SK-N-SH treated with all-trans-retinoic acid at 6 μM for 48 hours (cell line): ENCODE measurements at regions not wholly inside any gene's neighbourhood (a gene's known extent, or its start where the extent isn't known, plus 50 kb on each side); places are given as distances from the start of the nearest gene placed in this dataset.

ENCODE experiments used
- ATAC-seq: fragments of 200-7000 bp; cut with Tn5 transposase; 3 replicates; pipeline ENCODE4 v1.9.1; 2020; ENCODE audit warnings: mild to moderate bottlenecking, moderate library complexity
- ARNTL ChIP-seq: fragments of 450-650 bp; formaldehyde crosslinking; IDR thresholded peaks from 2 replicates; pipeline ENCODE4 v1.5.0; 2020; ENCODE audit warnings: low read depth, mild to moderate bottlenecking, moderate library complexity, borderline replicate concordance
- BACH2 ChIP-seq: fragments of 250-450 bp; sonication (Bioruptor Pico); IDR thresholded peaks from 2 replicates; pipeline ENCODE4 v1.9.0; 2021; ENCODE audit warnings: mild to moderate bottlenecking, borderline replicate concordance
- CREB5 ChIP-seq: fragments of 250-450 bp; sonication (Bioruptor Pico); IDR thresholded peaks from 2 replicates; pipeline ENCODE4 v1.5.1; 2020; ENCODE audit warnings: low read depth, mild to moderate bottlenecking, moderate library complexity
- CSDC2 ChIP-seq: fragments of 250-450 bp; sonication (Bioruptor Pico); IDR thresholded peaks from 2 replicates; pipeline ENCODE4 v1.5.0; 2020; ENCODE audit warnings: mild to moderate bottlenecking, moderate library complexity
- ESRRG ChIP-seq: fragments of 250-450 bp; sonication (Bioruptor Pico); IDR thresholded peaks from 2 replicates; pipeline ENCODE4 v1.6.1; 2021; ENCODE audit warnings: mild to moderate bottlenecking
- GLIS3 ChIP-seq: fragments of 250-450 bp; sonication (Bioruptor Pico); IDR thresholded peaks from 2 replicates; pipeline ENCODE4 v1.5.0; 2020; ENCODE audit warnings: mild to moderate bottlenecking, moderate library complexity
- ISL1 ChIP-seq: fragments of 250-450 bp; sonication (Bioruptor Pico); IDR thresholded peaks from 2 replicates; pipeline ENCODE4 v2.1.2; 2022; ENCODE audit warnings: mild to moderate bottlenecking, moderate library complexity
- OSR1 ChIP-seq: fragments of 250-450 bp; sonication (Bioruptor Pico); IDR thresholded peaks from 2 replicates; pipeline ENCODE4 v1.8.0; 2022; ENCODE audit warnings: moderate library complexity, mild to moderate bottlenecking, inconsistent platforms
- PATZ1 ChIP-seq: fragments of 250-450 bp; sonication (Bioruptor Pico); IDR thresholded peaks from 2 replicates; pipeline ENCODE4 v1.8.0; 2020; ENCODE audit warnings: mild to moderate bottlenecking, moderate library complexity, borderline replicate concordance
- POU6F1 ChIP-seq: fragments of 250-450 bp; sonication (Bioruptor Pico); IDR thresholded peaks from 2 replicates; pipeline ENCODE4 v1.8.0; 2021; ENCODE audit warnings: low read depth, mild to moderate bottlenecking, moderate library complexity, borderline replicate concordance
- PPARA ChIP-seq: fragments of 250-450 bp; sonication (Bioruptor Pico); IDR thresholded peaks from 2 replicates; pipeline ENCODE4 v1.5.0; 2020; ENCODE audit warnings: mild to moderate bottlenecking, borderline replicate concordance
- SNAI2 ChIP-seq: fragments of 250-450 bp; sonication (Bioruptor Pico); IDR thresholded peaks from 2 replicates; pipeline ENCODE4 v1.5.0; 2020; ENCODE audit warnings: mild to moderate bottlenecking, moderate library complexity
- TOX ChIP-seq: fragments of 250-450 bp; sonication (Bioruptor Pico); IDR thresholded peaks from 2 replicates; pipeline ENCODE4 v1.8.0; 2021; ENCODE audit warnings: mild to moderate bottlenecking, moderate library complexity, borderline replicate concordance
- ZC3H10 ChIP-seq: fragments of 250-450 bp; sonication (Bioruptor Pico); IDR thresholded peaks from 2 replicates; pipeline ENCODE4 v1.5.1; 2021; ENCODE audit warnings: mild to moderate bottlenecking, moderate library complexity
- ZFP3 ChIP-seq: fragments of 250-450 bp; sonication (Bioruptor Pico); IDR thresholded peaks from 2 replicates; pipeline ENCODE4 v1.5.0; 2020; ENCODE audit warnings: mild to moderate bottlenecking, moderate library complexity
- ZFP30 ChIP-seq: fragments of 450-650 bp; formaldehyde crosslinking; IDR thresholded peaks from 2 replicates; pipeline ENCODE4 v1.5.0; 2022; ENCODE audit warnings: mild to moderate bottlenecking, moderate library complexity
- ZNF565 ChIP-seq: fragments of 450-650 bp; formaldehyde crosslinking; conservative IDR thresholded peaks from 2 replicates; pipeline ENCODE4 v1.5.0; 2020; ENCODE audit warnings: low read depth, mild to moderate bottlenecking, moderate library complexity
- ZNF70 ChIP-seq: fragments of 450-650 bp; formaldehyde crosslinking; IDR thresholded peaks from 2 replicates; pipeline ENCODE4 v1.5.0; 2020; ENCODE audit warnings: mild to moderate bottlenecking, moderate library complexity
- ZNF8 ChIP-seq: fragments of 450-650 bp; formaldehyde crosslinking; IDR thresholded peaks from 2 replicates; pipeline ENCODE4 v1.5.0; 2020; ENCODE audit warnings: mild to moderate bottlenecking, moderate library complexity

GRCh38 chr6:148625609-148626008 lies 121.2 kb upstream of the UST start:
- TF ChIP-seq CREB5 = no peak
- no peak for TF ChIP-seq OSR1
- TF ChIP-seq CSDC2 = no peak
- TF ChIP-seq ZNF8 (CRISPR knock-in tag) = no peak
- no peak for TF ChIP-seq ZFP30 (CRISPR knock-in tag)
- no peak for TF ChIP-seq ZC3H10 (CRISPR knock-in tag)
- no peak for TF ChIP-seq POU6F1
- no peak for TF ChIP-seq ZFP3
- no peak for TF ChIP-seq TOX (CRISPR knock-in tag)
- no peak for TF ChIP-seq PATZ1 (CRISPR knock-in tag)
- no peak for TF ChIP-seq BACH2
- ATAC-seq = no peak

- TF ChIP-seq ZNF70 (CRISPR knock-in tag) (no peak), GLIS3 (CRISPR knock-in tag) (no peak), ZNF565 (CRISPR knock-in tag) (no peak), CREB5 (no peak), ZFP30 (CRISPR knock-in tag) (no peak), ZFP3 (no peak), PPARA (no peak), ESRRG (no peak), ARNTL (CRISPR knock-in tag) (no peak), ZC3H10 (CRISPR knock-in tag) (no peak), TOX (CRISPR knock-in tag) (no peak), ZNF8 (CRISPR knock-in tag) (no peak), ISL1 (CRISPR knock-in tag) (no peak), CSDC2 (no peak), BACH2 (no peak)
- ATAC-seq = no peak
These were observed 118.6 kb upstream of the UST start for GRCh38 chr6:148628251-148628650.

- TF ChIP-seq OSR1 (no peak), GLIS3 (CRISPR knock-in tag) (no peak), CREB5 (no peak), PATZ1 (CRISPR knock-in tag) (no peak), ZFP30 (CRISPR knock-in tag) (no peak), ZFP3 (no peak), SNAI2 (CRISPR knock-in tag) (no peak), ZNF8 (CRISPR knock-in tag) (no peak), ZC3H10 (CRISPR knock-in tag) (no peak)
- no peak for ATAC-seq
These were observed 117.6 kb upstream of the UST start for GRCh38 chr6:148629181-148629580.
